SK-N-SH treated with all-trans-retinoic acid at 6 μM for 48 hours (cell line): ENCODE measurements at regions not wholly inside any gene's neighbourhood (a gene's known extent, or its start where the extent isn't known, plus 50 kb on each side); places are given as distances from the start of the nearest gene placed in this dataset.
"Not testable (repeated sequence)": the region's sequence is repeated elsewhere in the genome, so short reads cannot be mapped to it uniquely, and the experiment has no call there.

Source experiments
- ATAC-seq: fragments of 200-7000 bp; cut with Tn5 transposase; 3 replicates; pipeline ENCODE4 v1.9.1; 2020; ENCODE audit warnings: mild to moderate bottlenecking, moderate library complexity
- ARNTL ChIP-seq: fragments of 450-650 bp; formaldehyde crosslinking; IDR thresholded peaks from 2 replicates; pipeline ENCODE4 v1.5.0; 2020; ENCODE audit warnings: low read depth, mild to moderate bottlenecking, moderate library complexity, borderline replicate concordance
- CREB5 ChIP-seq: fragments of 250-450 bp; sonication (Bioruptor Pico); IDR thresholded peaks from 2 replicates; pipeline ENCODE4 v1.5.1; 2020; ENCODE audit warnings: low read depth, mild to moderate bottlenecking, moderate library complexity
- CSDC2 ChIP-seq: fragments of 250-450 bp; sonication (Bioruptor Pico); IDR thresholded peaks from 2 replicates; pipeline ENCODE4 v1.5.0; 2020; ENCODE audit warnings: mild to moderate bottlenecking, moderate library complexity
- CSRNP3 ChIP-seq: fragments of 250-450 bp; sonication (Bioruptor Pico); IDR thresholded peaks from 2 replicates; pipeline ENCODE4 v1.5.1; 2021; ENCODE audit warnings: mild to moderate bottlenecking, moderate library complexity
- ESRRG ChIP-seq: fragments of 250-450 bp; sonication (Bioruptor Pico); IDR thresholded peaks from 2 replicates; pipeline ENCODE4 v1.6.1; 2021; ENCODE audit warnings: mild to moderate bottlenecking
- GLIS3 ChIP-seq: fragments of 250-450 bp; sonication (Bioruptor Pico); IDR thresholded peaks from 2 replicates; pipeline ENCODE4 v1.5.0; 2020; ENCODE audit warnings: mild to moderate bottlenecking, moderate library complexity
- OSR1 ChIP-seq: fragments of 250-450 bp; sonication (Bioruptor Pico); IDR thresholded peaks from 2 replicates; pipeline ENCODE4 v1.8.0; 2022; ENCODE audit warnings: moderate library complexity, mild to moderate bottlenecking, inconsistent platforms
- PATZ1 ChIP-seq: fragments of 250-450 bp; sonication (Bioruptor Pico); IDR thresholded peaks from 2 replicates; pipeline ENCODE4 v1.8.0; 2020; ENCODE audit warnings: mild to moderate bottlenecking, moderate library complexity, borderline replicate concordance
- POU6F1 ChIP-seq: fragments of 250-450 bp; sonication (Bioruptor Pico); IDR thresholded peaks from 2 replicates; pipeline ENCODE4 v1.8.0; 2021; ENCODE audit warnings: low read depth, mild to moderate bottlenecking, moderate library complexity, borderline replicate concordance
- PPARA ChIP-seq: fragments of 250-450 bp; sonication (Bioruptor Pico); IDR thresholded peaks from 2 replicates; pipeline ENCODE4 v1.5.0; 2020; ENCODE audit warnings: mild to moderate bottlenecking, borderline replicate concordance
- RARB ChIP-seq: fragments of 250-450 bp; sonication (Bioruptor Pico); IDR thresholded peaks from 2 replicates; pipeline ENCODE4 v1.8.0; 2021; ENCODE audit warnings: mild to moderate bottlenecking, moderate library complexity
- SNAI2 ChIP-seq: fragments of 250-450 bp; sonication (Bioruptor Pico); IDR thresholded peaks from 2 replicates; pipeline ENCODE4 v1.5.0; 2020; ENCODE audit warnings: mild to moderate bottlenecking, moderate library complexity
- TCF4 ChIP-seq: fragments of 250-450 bp; sonication (Bioruptor Pico); IDR thresholded peaks from 2 replicates; pipeline ENCODE4 v1.8.0; 2021; ENCODE audit warnings: mild to moderate bottlenecking, moderate library complexity, borderline replicate concordance
- TOX ChIP-seq: fragments of 250-450 bp; sonication (Bioruptor Pico); IDR thresholded peaks from 2 replicates; pipeline ENCODE4 v1.8.0; 2021; ENCODE audit warnings: mild to moderate bottlenecking, moderate library complexity, borderline replicate concordance
- ZC3H10 ChIP-seq: fragments of 250-450 bp; sonication (Bioruptor Pico); IDR thresholded peaks from 2 replicates; pipeline ENCODE4 v1.5.1; 2021; ENCODE audit warnings: mild to moderate bottlenecking, moderate library complexity
- ZFP3 ChIP-seq: fragments of 250-450 bp; sonication (Bioruptor Pico); IDR thresholded peaks from 2 replicates; pipeline ENCODE4 v1.5.0; 2020; ENCODE audit warnings: mild to moderate bottlenecking, moderate library complexity
- ZFP30 ChIP-seq: fragments of 450-650 bp; formaldehyde crosslinking; IDR thresholded peaks from 2 replicates; pipeline ENCODE4 v1.5.0; 2022; ENCODE audit warnings: mild to moderate bottlenecking, moderate library complexity
- ZNF565 ChIP-seq: fragments of 450-650 bp; formaldehyde crosslinking; conservative IDR thresholded peaks from 2 replicates; pipeline ENCODE4 v1.5.0; 2020; ENCODE audit warnings: low read depth, mild to moderate bottlenecking, moderate library complexity
- ZNF70 ChIP-seq: fragments of 450-650 bp; formaldehyde crosslinking; IDR thresholded peaks from 2 replicates; pipeline ENCODE4 v1.5.0; 2020; ENCODE audit warnings: mild to moderate bottlenecking, moderate library complexity
- ZNF8 ChIP-seq: fragments of 450-650 bp; formaldehyde crosslinking; IDR thresholded peaks from 2 replicates; pipeline ENCODE4 v1.5.0; 2020; ENCODE audit warnings: mild to moderate bottlenecking, moderate library complexity

GRCh38 chr1:104331763-104332162, 582.1 kb downstream of the AMY1C start:
- ATAC-seq: no peak
- TF ChIP-seq ZNF565 (CRISPR knock-in tag): no peak
- TF ChIP-seq TOX (CRISPR knock-in tag): no peak
- TF ChIP-seq PPARA (CRISPR knock-in tag): no peak
- no peak for TF ChIP-seq ZNF8
- TF ChIP-seq SNAI2 (CRISPR knock-in tag): no peak
- no peak for TF ChIP-seq GLIS3 (CRISPR knock-in tag)
- no peak for TF ChIP-seq ZFP3 (CRISPR knock-in tag)
- no peak for TF ChIP-seq ZFP30 (CRISPR knock-in tag)

GRCh38 chr1:104337927-104338326, 588.2 kb downstream of the AMY1C start:
- not testable (repeated sequence) for ATAC-seq

DNA sequence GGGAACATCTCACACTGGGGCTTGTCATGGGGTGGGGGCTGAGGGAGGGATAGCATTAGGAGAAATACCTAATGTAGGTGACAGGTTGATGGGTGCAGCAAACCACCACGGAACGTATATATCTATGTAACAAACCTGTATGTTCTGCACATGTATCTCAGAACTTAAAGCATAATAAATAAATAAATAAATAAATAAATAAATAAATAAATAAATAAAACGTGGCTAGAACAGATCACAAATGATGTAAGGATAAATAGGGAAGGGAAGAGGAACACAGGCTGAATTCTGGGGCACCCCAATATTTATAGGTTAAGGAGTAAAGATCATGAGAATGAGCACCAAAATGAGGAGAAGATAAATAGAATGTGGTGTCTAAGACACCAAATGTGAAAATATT, 592.2 kb downstream of the AMY1C start:
- TF ChIP-seq CREB5 (CRISPR knock-in tag): no peak
- no peak for TF ChIP-seq OSR1 (CRISPR knock-in tag)
- TF ChIP-seq TOX (CRISPR knock-in tag): no peak
- TF ChIP-seq SNAI2 (CRISPR knock-in tag): no peak
- no peak for TF ChIP-seq ZNF70
- TF ChIP-seq CSRNP3 (CRISPR knock-in tag): no peak
- no peak for TF ChIP-seq ZC3H10 (CRISPR knock-in tag)

DNA sequence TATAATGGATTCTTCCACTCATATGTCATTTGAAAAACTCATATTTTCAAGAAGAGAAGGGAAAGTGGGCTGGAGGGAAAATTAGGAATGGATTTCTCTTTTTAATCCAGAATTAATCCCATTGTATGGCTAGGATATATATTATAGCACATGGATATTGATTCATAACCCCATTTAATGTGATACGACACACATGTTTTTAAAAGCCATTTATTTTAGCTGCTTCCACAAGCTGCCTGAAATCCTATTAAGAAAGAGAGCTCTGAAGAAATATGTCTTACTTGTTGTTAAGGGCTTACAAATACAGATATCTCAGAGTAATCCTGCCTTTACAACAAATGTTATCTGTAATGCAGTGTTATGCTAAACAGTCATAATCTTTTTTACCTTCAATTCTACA, 598.6 kb downstream of the AMY1C start:
- no peak for ATAC-seq
- TF ChIP-seq CSRNP3 (CRISPR knock-in tag) (no peak), ZNF565 (CRISPR knock-in tag) (no peak), PATZ1 (CRISPR knock-in tag) (no peak)
- TF ChIP-seq, all 23 proteins: peak for 0

More for the DNA sequence above, 592.2 kb downstream of the AMY1C start:
- no peak for ATAC-seq

DNA sequence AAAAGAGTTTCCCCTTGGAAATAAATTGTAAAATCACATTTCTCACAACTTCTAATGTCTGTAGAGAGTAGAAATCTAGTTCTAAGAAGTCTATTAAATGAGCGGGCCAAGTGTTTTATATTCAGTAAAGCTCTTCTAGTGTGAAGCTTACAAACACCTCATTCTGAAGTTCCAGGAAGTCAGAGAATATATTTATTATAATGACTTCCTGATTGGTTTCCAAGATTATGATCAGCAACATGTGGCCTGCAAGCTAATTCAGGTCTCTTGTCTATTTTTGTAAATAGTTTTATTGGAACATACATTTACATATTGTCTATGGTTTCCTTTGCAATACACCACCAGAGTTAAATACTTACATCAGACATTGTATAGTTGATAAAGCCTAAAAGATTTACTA, 603.9 kb downstream of the AMY1C start:
- TF ChIP-seq TOX (CRISPR knock-in tag) (no peak), ESRRG (CRISPR knock-in tag) (no peak), TCF4 (CRISPR knock-in tag) (no peak), CSDC2 (CRISPR knock-in tag) (no peak), ZFP3 (CRISPR knock-in tag) (no peak)
- TF ChIP-seq, all 23 proteins: peak for 0
- ATAC-seq: no peak

DNA sequence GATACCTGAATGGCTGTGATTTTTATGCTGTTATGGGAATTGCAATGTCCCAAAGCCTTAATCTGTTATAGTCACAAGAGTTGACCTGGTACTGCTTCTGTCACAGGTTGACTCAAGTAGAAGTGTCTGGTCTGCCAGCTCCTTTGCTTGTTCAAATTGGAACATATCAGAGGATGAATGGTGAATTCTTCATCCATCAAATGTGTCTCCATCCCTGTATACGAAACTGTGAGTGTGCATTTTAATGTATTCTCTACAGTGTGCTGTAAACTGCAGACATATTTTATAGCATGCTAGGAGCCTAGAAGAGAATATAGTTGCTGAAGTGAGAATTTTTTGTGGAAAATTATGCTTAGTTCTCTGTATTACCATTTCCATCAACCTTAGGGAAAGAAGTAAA, 608.4 kb downstream of the AMY1C start:
- no peak for ATAC-seq
- TF ChIP-seq ARNTL (CRISPR knock-in tag) (no peak), ZFP30 (CRISPR knock-in tag) (no peak), GLIS3 (CRISPR knock-in tag) (no peak), PATZ1 (CRISPR knock-in tag) (no peak), ZNF70 (no peak), CSRNP3 (CRISPR knock-in tag) (no peak), OSR1 (CRISPR knock-in tag) (no peak), POU6F1 (CRISPR knock-in tag) (no peak), CSDC2 (CRISPR knock-in tag) (no peak), PPARA (CRISPR knock-in tag) (no peak), RARB (CRISPR knock-in tag) (no peak), ZFP3 (CRISPR knock-in tag) (no peak)
